Astrocyte (in vitro differentiated cells and primary cell): ENCODE measurements at regions not wholly inside any gene's neighbourhood (a gene's known extent, or its start where the extent isn't known, plus 50 kb on each side); places are given as distances from the start of the nearest gene placed in this dataset.
"Not testable (repeated sequence)": the region's sequence is repeated elsewhere in the genome, so short reads cannot be mapped to it uniquely, and the experiment has no call there.

Source experiments
- DNase-seq: peaks from one replicate; pipeline ENCODE4 v3.0.0-alpha.2; 2010; ENCODE audit warnings: low read depth
- FAIRE-seq: peaks from 2 replicates; lab custom pipeline; 2011; peaks lifted over from hg19 to GRCh38; lab: Jason Lieb, UNC
- H2AFZ ChIP-seq: 2 replicates; pipeline ENCODE4 v1.6.0; 2012; ENCODE audit warnings: low read depth, low read length, inconsistent platforms
- H3K27ac ChIP-seq: 2 replicates; pipeline ENCODE4 v1.5.1; 2011; ENCODE audit warnings: low read depth, low read length, inconsistent platforms
- H3K27me3 ChIP-seq: 2 replicates; pipeline ENCODE4 v1.6.0; 2011; ENCODE audit warnings: low read length, inconsistent platforms; ENCODE audit not compliant: insufficient read depth
- H3K36me3 ChIP-seq: 2 replicates; pipeline ENCODE4 v1.5.1; 2011; ENCODE audit warnings: low read length, inconsistent platforms; ENCODE audit not compliant: insufficient read depth
- H3K4me1 ChIP-seq: 2 replicates; pipeline ENCODE4 v1.5.1; 2011; ENCODE audit warnings: low read length, inconsistent platforms; ENCODE audit not compliant: insufficient read depth
- H3K4me2 ChIP-seq: 2 replicates; pipeline ENCODE4 v1.6.0; 2012; ENCODE audit warnings: low read length, inconsistent platforms
- H3K4me3 ChIP-seq: 2 replicates; pipeline ENCODE4 v1.5.1; 2011; ENCODE audit warnings: low read depth, mild to moderate bottlenecking, low read length, inconsistent platforms; ENCODE audit not compliant: insufficient read depth
- H3K79me2 ChIP-seq: 2 replicates; pipeline ENCODE4 v1.6.0; 2012; ENCODE audit warnings: mild to moderate bottlenecking, low read length, inconsistent platforms; ENCODE audit not compliant: insufficient read depth
- H3K9ac ChIP-seq: 2 replicates; pipeline ENCODE4 v1.6.0; 2012; ENCODE audit warnings: mild to moderate bottlenecking, low read length, inconsistent platforms
- H3K9me3 ChIP-seq: 2 replicates; pipeline ENCODE4 v1.5.1; 2012; ENCODE audit warnings: low read depth, mild to moderate bottlenecking, low read length, inconsistent platforms; ENCODE audit not compliant: insufficient read depth
- H4K20me1 ChIP-seq: 2 replicates; pipeline ENCODE4 v1.6.0; 2012; ENCODE audit warnings: low read length, inconsistent platforms; ENCODE audit not compliant: insufficient read depth
- H3K27ac Mint-ChIP-seq: one replicate; pipeline ENCODE4 v1.8.0; 2021; ENCODE audit warnings: mild to moderate bottlenecking, mixed read lengths; ENCODE audit not compliant: unreplicated experiment
- H3K27me3 Mint-ChIP-seq: one replicate; pipeline ENCODE4 v1.8.0; 2021; ENCODE audit warnings: low read depth, mixed read lengths; ENCODE audit not compliant: unreplicated experiment
- H3K36me3 Mint-ChIP-seq: one replicate; pipeline ENCODE4 v1.8.0; 2021; ENCODE audit warnings: low read depth, mixed read lengths; ENCODE audit not compliant: unreplicated experiment
- H3K4me1 Mint-ChIP-seq: one replicate; pipeline ENCODE4 v1.8.0; 2021; ENCODE audit warnings: low read depth, mixed read lengths; ENCODE audit not compliant: unreplicated experiment
- H3K4me3 Mint-ChIP-seq: one replicate; pipeline ENCODE4 v1.8.0; 2021; ENCODE audit warnings: mild to moderate bottlenecking, moderate library complexity, mixed read lengths; ENCODE audit not compliant: unreplicated experiment
- H3K9me3 Mint-ChIP-seq: one replicate; pipeline ENCODE4 v1.8.0; 2021; ENCODE audit warnings: mild to moderate bottlenecking, mixed read lengths; ENCODE audit not compliant: unreplicated experiment
- EZH2 ChIP-seq: IDR thresholded peaks from 2 replicates; pipeline ENCODE4 v1.6.1; 2012; ENCODE audit warnings: mild to moderate bottlenecking, low read length, inconsistent platforms; ENCODE audit not compliant: insufficient read depth
- TF ChIP-seq, protein P1 (sequence below): IDR thresholded peaks from 2 replicates; pipeline ENCODE4 v1.5.1; 2011; ENCODE audit warnings: low read depth, mild to moderate bottlenecking, inconsistent platforms, low read length, moderate library complexity; ENCODE audit not compliant: insufficient read depth

DNA sequence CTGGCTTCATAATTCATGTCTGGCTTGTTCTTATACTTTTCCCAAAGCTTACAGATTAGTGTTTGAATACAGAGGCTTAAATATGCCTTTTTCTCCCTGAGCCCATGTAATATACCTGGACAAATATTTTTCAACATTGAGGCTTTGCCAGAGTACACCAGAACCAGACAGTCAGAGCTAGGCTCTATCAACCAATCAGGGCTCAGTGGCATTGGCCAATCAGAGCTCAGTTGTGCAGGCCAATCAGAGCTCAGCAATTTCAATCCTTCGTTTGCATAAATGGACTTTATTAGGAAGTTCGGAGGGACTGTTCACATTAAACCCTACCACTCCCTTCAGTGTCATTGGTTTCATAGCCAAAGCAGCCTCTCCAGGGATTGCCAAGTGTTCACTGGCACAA, 51.2 kb upstream of the TMSB15B start:
- Histone ChIP-seq H3K4me1 (peaks cover 2% of the 10 kb centered on the region), H3K79me2 (no peaks in the 10 kb centered on the region), H3K36me3 (no peaks in the 10 kb centered on the region), H3K4me2 (no peak overlapping the region), H3K27ac (no peak overlapping the region), H4K20me1 (no peaks in the 10 kb centered on the region), H3K4me3 (no peak overlapping the region), H2AFZ (no peak overlapping the region), H3K9ac (no peak overlapping the region), H3K27me3 (no peaks in the 10 kb centered on the region), H3K9me3 (no peaks in the 10 kb centered on the region)
- Mint-ChIP-seq H3K36me3 (no peaks in the 10 kb centered on the region), H3K27me3 (no peaks in the 10 kb centered on the region), H3K4me3 (no peak overlapping the region), H3K9me3 (no peaks in the 10 kb centered on the region), H3K4me1 (peaks cover 5% of the 10 kb centered on the region), H3K27ac (no peak overlapping the region)
- TF ChIP-seq EZH2, result no peak
- TF ChIP-seq, protein P1, sequence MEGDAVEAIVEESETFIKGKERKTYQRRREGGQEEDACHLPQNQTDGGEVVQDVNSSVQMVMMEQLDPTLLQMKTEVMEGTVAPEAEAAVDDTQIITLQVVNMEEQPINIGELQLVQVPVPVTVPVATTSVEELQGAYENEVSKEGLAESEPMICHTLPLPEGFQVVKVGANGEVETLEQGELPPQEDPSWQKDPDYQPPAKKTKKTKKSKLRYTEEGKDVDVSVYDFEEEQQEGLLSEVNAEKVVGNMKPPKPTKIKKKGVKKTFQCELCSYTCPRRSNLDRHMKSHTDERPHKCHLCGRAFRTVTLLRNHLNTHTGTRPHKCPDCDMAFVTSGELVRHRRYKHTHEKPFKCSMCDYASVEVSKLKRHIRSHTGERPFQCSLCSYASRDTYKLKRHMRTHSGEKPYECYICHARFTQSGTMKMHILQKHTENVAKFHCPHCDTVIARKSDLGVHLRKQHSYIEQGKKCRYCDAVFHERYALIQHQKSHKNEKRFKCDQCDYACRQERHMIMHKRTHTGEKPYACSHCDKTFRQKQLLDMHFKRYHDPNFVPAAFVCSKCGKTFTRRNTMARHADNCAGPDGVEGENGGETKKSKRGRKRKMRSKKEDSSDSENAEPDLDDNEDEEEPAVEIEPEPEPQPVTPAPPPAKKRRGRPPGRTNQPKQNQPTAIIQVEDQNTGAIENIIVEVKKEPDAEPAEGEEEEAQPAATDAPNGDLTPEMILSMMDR, result no peak
- DNase-seq (no peak), FAIRE-seq (peak; percentile 78)

DNA sequence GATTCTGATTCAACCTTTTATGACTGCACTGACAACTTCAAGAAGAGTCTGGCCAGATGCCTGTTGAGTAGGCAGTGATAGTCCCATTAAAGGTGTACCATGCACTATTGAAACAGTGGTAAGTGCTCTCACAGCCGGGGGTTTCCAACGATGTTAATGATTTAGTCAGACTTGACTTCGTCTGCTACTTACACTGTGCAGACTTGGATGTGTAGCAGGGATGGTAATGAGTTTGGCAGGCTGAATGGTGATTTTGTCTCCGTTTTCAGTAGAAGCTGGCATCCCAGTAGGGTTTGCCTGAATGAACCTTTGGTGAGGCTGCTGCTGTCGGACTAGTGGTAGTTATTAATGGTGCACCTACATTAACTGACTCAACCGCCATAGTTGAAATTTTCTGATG, 52.0 kb upstream of the TMSB15B start:
- Histone ChIP-seq H3K4me3 (no peak overlapping the region), H3K9me3 (no peaks in the 10 kb centered on the region), H4K20me1 (no peaks in the 10 kb centered on the region), H3K9ac (no peak overlapping the region), H3K4me1 (peaks cover 2% of the 10 kb centered on the region), H2AFZ (no peak overlapping the region), H3K36me3 (no peaks in the 10 kb centered on the region), H3K27ac (no peak overlapping the region), H3K79me2 (no peaks in the 10 kb centered on the region), H3K27me3 (no peaks in the 10 kb centered on the region), H3K4me2 (no peak overlapping the region)
- TF ChIP-seq, protein P1, result no peak
- no peak for TF ChIP-seq EZH2
- H3K4me3 Mint-ChIP-seq, result no peak overlapping the region
- no peak overlapping the region for H3K27ac Mint-ChIP-seq
- no peaks in the 10 kb centered on the region for H3K27me3 Mint-ChIP-seq
- DNase-seq (no peak), FAIRE-seq (no peak)
- peaks cover 5% of the 10 kb centered on the region for H3K4me1 Mint-ChIP-seq
- H3K9me3 Mint-ChIP-seq, result no peaks in the 10 kb centered on the region
- H3K36me3 Mint-ChIP-seq, result no peaks in the 10 kb centered on the region

DNA sequence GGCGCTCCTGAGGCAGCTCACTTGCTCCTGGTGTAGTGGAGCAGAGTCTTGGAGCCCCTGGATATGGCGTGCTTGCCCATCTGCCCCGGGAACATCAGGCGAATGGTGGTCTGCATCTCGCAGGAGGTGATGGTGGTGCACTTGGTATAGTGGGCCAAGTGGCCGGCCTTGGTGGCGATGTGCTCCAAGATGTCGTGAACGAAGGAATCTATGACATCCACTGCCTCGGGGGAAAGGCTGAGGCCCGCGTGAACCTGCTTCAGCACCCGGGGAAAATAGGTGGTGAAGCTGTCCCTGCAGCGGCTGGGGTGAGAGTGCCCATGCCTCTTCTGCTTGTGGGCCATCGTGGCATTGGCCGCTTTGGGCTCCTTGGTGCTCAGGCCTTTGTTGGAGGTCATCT, 58.1 kb upstream of the TMSB15B start:
- Histone ChIP-seq H3K27me3 (no peaks in the 10 kb centered on the region), H3K9ac (no peak overlapping the region), H4K20me1 (no peaks in the 10 kb centered on the region), H3K4me1 (no peaks in the 10 kb centered on the region), H3K79me2 (no peaks in the 10 kb centered on the region), H3K36me3 (no peaks in the 10 kb centered on the region), H3K27ac (no peak overlapping the region), H3K4me2 (no peak overlapping the region), H3K4me3 (no peak overlapping the region), H2AFZ (no peak overlapping the region), H3K9me3 (no peaks in the 10 kb centered on the region)
- Mint-ChIP-seq H3K36me3 (peaks cover 4% of the 10 kb centered on the region), H3K27ac (no peak overlapping the region), H3K27me3 (no peaks in the 10 kb centered on the region), H3K4me1 (no peaks in the 10 kb centered on the region), H3K4me3 (no peak overlapping the region), H3K9me3 (peaks cover 5% of the 10 kb centered on the region)
- DNase-seq (no peak), FAIRE-seq (no peak)
- TF ChIP-seq, protein P1, result no peak
- TF ChIP-seq EZH2, result no peak

DNA sequence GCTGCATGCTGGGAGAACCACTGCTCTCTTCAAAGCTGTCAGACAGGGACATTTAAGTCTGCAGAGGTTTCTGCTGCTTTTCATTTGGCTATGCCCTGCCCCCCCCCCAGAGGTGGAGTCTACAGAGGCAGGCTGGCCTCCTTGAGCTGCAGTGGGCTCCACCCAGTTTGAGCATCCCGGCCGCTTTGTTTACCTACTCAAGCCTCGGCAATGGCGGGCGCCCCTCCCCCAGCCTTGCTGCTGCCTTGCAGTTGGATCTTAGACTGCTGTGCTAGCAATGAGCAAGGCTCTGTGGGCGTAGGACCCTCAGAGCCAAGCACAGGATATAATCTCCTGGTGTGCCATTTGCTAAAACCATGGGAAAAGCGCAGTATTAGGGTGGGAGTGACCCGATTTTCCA, 59.8 kb upstream of the TMSB15B start:
- not testable (repeated sequence) for H3K4me3 Mint-ChIP-seq, DNase-seq, H3K4me1 ChIP-seq

More for the DNA sequence above, 59.8 kb upstream of the TMSB15B start:
- not testable (repeated sequence) for H3K4me1 Mint-ChIP-seq, H3K36me3 ChIP-seq, H3K9me3 ChIP-seq, FAIRE-seq, H3K9me3 Mint-ChIP-seq, H3K27ac ChIP-seq, H3K27me3 Mint-ChIP-seq, H2AFZ ChIP-seq, H3K79me2 ChIP-seq, H3K4me2 ChIP-seq, H3K36me3 Mint-ChIP-seq, H3K27ac Mint-ChIP-seq, H3K27me3 ChIP-seq, H3K4me3 ChIP-seq, H4K20me1 ChIP-seq, H3K9ac ChIP-seq
